ENCODE measurements at regions not wholly inside any gene's neighbourhood (a gene's known extent, or its start where the extent isn't known, plus 50 kb on each side); places are given as distances from the start of the nearest gene placed in this dataset.

GRCh38 chr6:6968731-6969552, 138.8 kb upstream of the RREB1 start (continued):
- TF ChIP-seq NR2C2 (CRISPR knock-in tag; IDR thresholded peaks at IDR 0.05) (0 out of 2 replicates have a peak, but pooled peaks have one; percentile 46), NR2C2 (tag; IDR thresholded peaks at IDR 0.05) (peak; percentile 51; the same call in 1 of the 2 replicates), ZBTB2 (IDR thresholded peaks at IDR 0.05) (peak; percentile 72; the same call in 1 of the 2 replicates), MTA2 (IDR thresholded peaks at IDR 0.05; ENCODE audit: low read depth) (peak; percentile 84), ZNF766 (CRISPR knock-in tag; conservative IDR thresholded peaks at IDR 0.05) (no peak), FOXA1 (IDR thresholded peaks at IDR 0.05; ENCODE audit: borderline replicate concordance) (no peak), ZNF785 (CRISPR knock-in tag; IDR thresholded peaks at IDR 0.05) (no peak), NEUROD1 (IDR thresholded peaks at IDR 0.05; ENCODE audit: borderline replicate concordance, low read depth, low read length, partially characterized antibody) (peak; percentile 81), LEF1 (IDR thresholded peaks at IDR 0.05) (peak; percentile 72), HNRNPLL (IDR thresholded peaks at IDR 0.05; ENCODE audit: low read depth, low read length, poor library complexity, severe bottlenecking) (no peak), HOXB6 (CRISPR knock-in tag; IDR thresholded peaks at IDR 0.05; ENCODE audit: borderline replicate concordance) (no peak), MBD2 (IDR thresholded peaks at IDR 0.05; ENCODE audit: borderline replicate concordance, low read depth) (peak; percentile 64; the same call in 1 of the 2 replicates), DACH1 (IDR thresholded peaks at IDR 0.05; ENCODE audit: partially characterized antibody) (peak; percentile 39), NCOR1 (IDR thresholded peaks at IDR 0.05) (peak; percentile 83), EHMT2 (IDR thresholded peaks at IDR 0.05) (peak; percentile 38; the same call in 1 of the 2 replicates), GATA2 (CRISPR knock-in tag; IDR thresholded peaks at IDR 0.05) (peak; percentile 68), TAF1 (IDR thresholded peaks at IDR 0.05; ENCODE audit: control insufficient read depth, extremely low read depth, insufficient read depth, low read length, severe bottlenecking) (peak; percentile 11), ZNF79 (CRISPR knock-in tag; IDR thresholded peaks at IDR 0.05; ENCODE audit: low read depth) (no peak), JUN (IDR thresholded peaks at IDR 0.05; ENCODE audit: borderline replicate concordance, low read depth, low read length) (peak; percentile 96), JUN (CRISPR knock-in tag; IDR thresholded peaks at IDR 0.05; ENCODE audit: borderline replicate concordance) (no peak), SP1 (CRISPR knock-in tag; IDR thresholded peaks at IDR 0.05) (peak; percentile 30; the same call in 1 of the 2 replicates), ETV5 (CRISPR knock-in tag; IDR thresholded peaks at IDR 0.05; ENCODE audit: low read depth) (0 out of 2 replicates have a peak, but pooled peaks have one; percentile 29), TBL1XR1 (IDR thresholded peaks at IDR 0.05; ENCODE audit: low read length in 2 of 2) (peak in 1 of 2 experiments; percentile 69; a peak in 2 of 4 replicates), LCOR (CRISPR knock-in tag; IDR thresholded peaks at IDR 0.05) (peak; percentile 33), WHSC1 (IDR thresholded peaks at IDR 0.05; ENCODE audit: low read length) (no peak), ADNP (tag; IDR thresholded peaks at IDR 0.05) (peak; percentile 12; the same call in 1 of the 2 replicates), SRF (CRISPR knock-in tag; IDR thresholded peaks at IDR 0.05) (peak in 1 of 2 experiments; percentile 69; a peak in 1 of 4 replicates)
- TF ChIP-seq, protein P1, sequence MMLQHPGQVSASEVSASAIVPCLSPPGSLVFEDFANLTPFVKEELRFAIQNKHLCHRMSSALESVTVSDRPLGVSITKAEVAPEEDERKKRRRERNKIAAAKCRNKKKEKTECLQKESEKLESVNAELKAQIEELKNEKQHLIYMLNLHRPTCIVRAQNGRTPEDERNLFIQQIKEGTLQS (IDR thresholded peaks at IDR 0.05): peak; percentile 94
- TF ChIP-seq, protein P1 (CRISPR knock-in tag; conservative IDR thresholded peaks at IDR 0.05): peak; percentile 92

Measured in K562 (cell line).